Esophagus muscularis mucosa (tissue), 4 donors: ENCODE measurements at regions not wholly inside any gene's neighbourhood (a gene's known extent, or its start where the extent isn't known, plus 50 kb on each side); places are given as distances from the start of the nearest gene placed in this dataset.

Source experiments
- DNase-seq: peaks from one replicate; pipeline ENCODE4 v3.0.0-alpha.2; 2017; ENCODE audit errors: extremely low spot score
- H3K27ac ChIP-seq, 4 donors: fragments of 200-600 bp; sonication (generic); replicated peaks in 1 of 4; 1 replicate in 3 of 4; 2 replicates in 1 of 4; pipeline ENCODE4 v1.5.1; 2016 to 2019; ENCODE audit warnings: mild to moderate bottlenecking in 1 of 4
- H3K27me3 ChIP-seq, 4 donors: fragments of 200-600 bp; sonication (generic); one replicate each; pipeline versions ENCODE4 v1.5.1 to v1.6.0; 2016 to 2019
- H3K36me3 ChIP-seq, 4 donors: fragments of 200-600 bp; sonication (generic); one replicate each; pipeline ENCODE4 v1.5.1; 2016 to 2019
- H3K4me1 ChIP-seq, 4 donors: fragments of 200-600 bp; sonication (generic); one replicate each; pipeline ENCODE4 v1.5.1; 2016 to 2019
- H3K4me3 ChIP-seq, 4 donors: fragments of 200-600 bp; sonication (generic); 1 replicate in 2 of 4; 2 replicates in 2 of 4; pipeline ENCODE4 v1.5.1; 2016 to 2019; ENCODE audit warnings: mild to moderate bottlenecking in 4 of 4, moderate library complexity in 1 of 4
- H3K9me3 ChIP-seq, 4 donors: fragments of 200-600 bp; sonication (generic); 1 replicate in 3 of 4; 2 replicates in 1 of 4; pipeline ENCODE4 v1.5.1; 2016 to 2019
- EP300 ChIP-seq: sonication (generic); formaldehyde crosslinking; IDR thresholded peaks from one replicate; pipeline ENCODE4 v1.6.1; 2017; ENCODE audit warnings: antibody characterized with exemption
- POLR2A ChIP-seq: fragments of 450-650 bp; IDR thresholded peaks from one replicate; pipeline ENCODE4 v1.6.1; 2017; ENCODE audit warnings: antibody characterized with exemption, moderate library complexity, mild to moderate bottlenecking, low read depth
- POLR2AphosphoS5 ChIP-seq, 2 donors: sonication (generic); formaldehyde crosslinking; IDR thresholded peaks; one replicate each; pipeline ENCODE4 v1.6.1; 2017; ENCODE audit warnings: antibody characterized with exemption in 2 of 2
- WGBS: methylation state at CpG from one replicate; pipeline ENCODE4 v1.1.5; 2018; 5-methylcytosine and 5-hydroxymethylcytosine counted together
- intact Hi-C: fragments of 100-400 bp; cut with DNase I; formaldehyde crosslinking; loops from one replicate; pipeline ENCODE4 v1.15.1; 2023
- TF ChIP-seq, protein P1 (sequence below), 3 experiments: fragments of 200-600 bp in 2 of 3; fragments of 450-650 bp in 1 of 3; sonication (generic) in 2 of 3; IDR thresholded peaks; one replicate each; pipeline ENCODE4 v1.5.1; 2017 to 2019; ENCODE audit warnings: antibody characterized with exemption in 3 of 3, mild to moderate bottlenecking in 2 of 3, moderate library complexity in 1 of 3

DNA sequence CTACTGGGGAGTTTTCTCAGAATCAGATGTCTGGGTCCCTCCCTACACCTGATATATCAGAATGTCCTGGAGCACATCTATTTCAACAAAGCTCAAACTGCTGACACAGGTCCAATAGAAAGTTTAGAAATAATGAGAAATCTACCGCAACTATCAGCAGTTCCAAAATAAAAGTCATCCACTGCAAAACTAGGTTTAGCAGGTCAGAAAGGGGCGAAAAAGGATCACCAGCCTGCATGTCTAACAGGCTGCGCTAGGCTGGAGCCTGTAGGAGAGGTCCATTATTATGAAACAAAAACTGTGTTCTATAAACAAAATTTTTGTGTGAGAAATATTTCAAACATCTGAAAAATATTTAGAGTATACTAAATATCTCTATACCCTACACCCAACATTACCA lies 84.1 kb upstream of the RNF38 start:
- intact Hi-C loops: loop anchor here (10.0 kb wide), 1 partner anchor 81 kb away; no protein-coding TSS in a partner anchor
- Histone ChIP-seq H3K36me3 (no peaks in the 10 kb centered on the region), H3K4me1 (peaks cover 31 to 73% (median 58%) of the 10 kb centered on the region in 4 donors), H3K9me3 (no peaks in the 10 kb centered on the region), H3K27me3 (no peaks in the 10 kb centered on the region), H3K4me3 (no peak overlapping the region), H3K27ac (no peak overlapping the region)
- TF ChIP-seq, protein P1, sequence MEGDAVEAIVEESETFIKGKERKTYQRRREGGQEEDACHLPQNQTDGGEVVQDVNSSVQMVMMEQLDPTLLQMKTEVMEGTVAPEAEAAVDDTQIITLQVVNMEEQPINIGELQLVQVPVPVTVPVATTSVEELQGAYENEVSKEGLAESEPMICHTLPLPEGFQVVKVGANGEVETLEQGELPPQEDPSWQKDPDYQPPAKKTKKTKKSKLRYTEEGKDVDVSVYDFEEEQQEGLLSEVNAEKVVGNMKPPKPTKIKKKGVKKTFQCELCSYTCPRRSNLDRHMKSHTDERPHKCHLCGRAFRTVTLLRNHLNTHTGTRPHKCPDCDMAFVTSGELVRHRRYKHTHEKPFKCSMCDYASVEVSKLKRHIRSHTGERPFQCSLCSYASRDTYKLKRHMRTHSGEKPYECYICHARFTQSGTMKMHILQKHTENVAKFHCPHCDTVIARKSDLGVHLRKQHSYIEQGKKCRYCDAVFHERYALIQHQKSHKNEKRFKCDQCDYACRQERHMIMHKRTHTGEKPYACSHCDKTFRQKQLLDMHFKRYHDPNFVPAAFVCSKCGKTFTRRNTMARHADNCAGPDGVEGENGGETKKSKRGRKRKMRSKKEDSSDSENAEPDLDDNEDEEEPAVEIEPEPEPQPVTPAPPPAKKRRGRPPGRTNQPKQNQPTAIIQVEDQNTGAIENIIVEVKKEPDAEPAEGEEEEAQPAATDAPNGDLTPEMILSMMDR (IDR thresholded peaks at IDR 0.05): no peak
- TF ChIP-seq POLR2AphosphoS5 (IDR thresholded peaks at IDR 0.05): no peak
- DNase-seq: no peak
- WGBS: 93% methylated on average over 3 of the region's 3 CpGs

DNA sequence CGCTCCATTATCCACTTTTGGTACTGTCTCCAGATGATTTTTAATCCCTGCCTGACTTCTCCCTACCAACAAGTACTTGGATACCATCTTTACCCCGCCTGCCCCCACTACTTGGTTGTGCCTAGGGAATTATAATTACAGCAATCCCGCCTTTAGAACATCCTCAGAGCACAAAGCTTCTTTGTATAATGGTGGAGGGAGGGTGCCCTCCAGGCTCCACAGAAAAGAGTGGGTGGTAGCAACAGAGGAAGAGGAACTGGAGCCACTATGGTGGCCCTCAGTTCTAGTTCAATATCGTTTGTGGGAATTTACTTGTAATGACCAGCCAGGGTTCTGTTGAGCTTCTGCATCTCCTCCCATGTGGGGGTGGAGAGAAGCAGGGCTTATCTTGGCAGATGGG lies 79.0 kb upstream of the RNF38 start:
- H3K9me3 ChIP-seq: no peaks in the 10 kb centered on the region
- 66% methylated on average over 4 of the region's 4 CpGs for WGBS
- no peak overlapping the region for H3K27ac ChIP-seq
- DNase-seq: no peak
- no peaks in the 10 kb centered on the region for H3K27me3 ChIP-seq
- TF ChIP-seq POLR2A (no peak), POLR2AphosphoS5 (IDR thresholded peaks at IDR 0.05) (no peak), EP300 (no peak)
- TF ChIP-seq, protein P1 (IDR thresholded peaks at IDR 0.05): no peak
- no peak overlapping the region for H3K4me3 ChIP-seq
- peaks cover 15 to 36% (median 28%) of the 10 kb centered on the region in 4 donors for H3K4me1 ChIP-seq
- H3K36me3 ChIP-seq: no peaks in the 10 kb centered on the region
- intact Hi-C loops: no loop called here

DNA sequence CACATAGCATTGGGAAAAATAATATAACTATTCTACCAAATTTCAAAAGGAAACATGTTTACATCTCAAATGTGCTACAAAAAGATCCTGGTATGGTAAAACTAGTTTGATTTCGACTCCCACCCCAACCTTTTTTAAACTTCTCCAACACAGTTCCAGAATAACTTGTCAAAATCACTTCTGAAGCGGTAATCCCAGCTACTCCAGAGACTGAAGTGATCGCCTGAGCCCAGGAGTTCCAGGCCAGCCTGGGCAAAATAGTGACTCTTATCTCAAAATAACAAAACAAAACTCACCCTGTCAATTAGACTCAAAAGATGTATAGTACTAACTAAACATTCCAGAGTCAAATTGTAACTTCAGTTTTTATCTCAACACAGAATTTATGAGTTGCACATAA lies 71.3 kb upstream of the RNF38 start:
- WGBS: 68% methylated on average over 3 of the region's 3 CpGs
- Histone ChIP-seq H3K4me1 (peaks cover 10 to 19% (median 14%) of the 10 kb centered on the region in 4 donors), H3K36me3 (no peaks in the 10 kb centered on the region), H3K27me3 (no peaks in the 10 kb centered on the region), H3K4me3 (peak overlapping the region in 3 of 4 donors; percentile 38 to 50 (median 42)), H3K9me3 (no peaks in the 10 kb centered on the region), H3K27ac (peak overlapping the region; percentile 65 to 75 (median 68))
- DNase-seq: no peak
- TF ChIP-seq POLR2A (no peak), EP300 (no peak), POLR2AphosphoS5 (IDR thresholded peaks at IDR 0.05) (no peak)
- TF ChIP-seq, protein P1 (IDR thresholded peaks at IDR 0.05): no peak
- intact Hi-C loops: no loop called here

DNA sequence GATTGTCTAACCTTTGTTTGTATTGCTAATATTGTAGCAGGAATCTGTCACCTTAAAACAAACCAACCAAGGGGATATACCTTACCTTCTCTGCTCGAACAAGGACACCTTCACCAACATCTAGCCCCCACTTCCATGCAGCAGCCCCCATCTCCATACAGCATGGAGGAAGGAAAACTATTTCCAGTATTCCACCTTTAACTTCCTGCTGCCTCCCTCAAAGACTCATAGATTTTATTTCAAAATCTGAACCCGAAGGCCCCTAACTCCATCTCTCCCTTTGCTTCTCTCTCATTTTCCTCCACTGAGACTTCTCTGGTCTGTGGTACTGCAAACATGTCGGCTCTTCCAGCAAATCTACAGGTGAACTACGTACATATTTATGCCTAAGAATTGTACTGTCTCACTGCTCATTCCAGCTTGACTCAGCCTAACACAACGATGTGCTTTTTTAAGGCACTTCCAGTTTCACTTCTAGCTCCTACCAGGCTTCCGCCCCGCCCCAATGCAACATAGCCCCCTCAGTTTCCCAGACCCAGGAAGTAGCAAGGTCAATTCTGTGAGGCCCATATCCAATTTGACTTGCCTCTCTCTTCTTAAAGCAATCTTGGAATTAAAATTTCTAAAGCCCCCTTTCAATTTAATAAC lies 70.7 kb upstream of the RNF38 start:
- 31% methylated on average over 7 of the region's 7 CpGs for WGBS
- TF ChIP-seq POLR2AphosphoS5 (IDR thresholded peaks at IDR 0.05) (peak; percentile 17 to 29), EP300 (no peak)
- H3K27ac ChIP-seq: peak overlapping the region; percentile 65 to 75 (median 68)
- peaks cover 10 to 19% (median 14%) of the 10 kb centered on the region in 4 donors for H3K4me1 ChIP-seq
- no peaks in the 10 kb centered on the region for H3K36me3 ChIP-seq
- H3K9me3 ChIP-seq: no peaks in the 10 kb centered on the region
- H3K4me3 ChIP-seq: peak overlapping the region; percentile 29 to 50 (median 40)
- DNase-seq: no peak
- intact Hi-C loops: no loop called here
- no peaks in the 10 kb centered on the region for H3K27me3 ChIP-seq

DNA sequence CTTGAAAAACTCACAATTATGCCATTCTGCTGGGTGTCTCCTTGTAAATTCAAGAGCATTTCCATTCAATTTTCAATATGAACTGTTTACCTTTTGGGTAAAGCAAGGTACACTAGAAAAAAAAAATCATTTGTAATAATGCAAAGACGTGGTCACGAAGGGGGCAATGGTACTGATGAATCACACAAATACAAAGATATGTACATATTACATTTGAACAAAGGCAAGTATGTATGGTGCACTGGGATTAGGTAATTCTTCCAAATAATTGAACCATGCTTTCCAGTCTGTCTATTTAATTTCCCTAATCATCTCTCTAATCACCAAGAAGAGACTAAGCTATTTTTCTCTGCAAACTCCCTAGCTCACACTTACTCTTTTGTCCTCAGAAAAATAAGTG lies 63.4 kb upstream of the RNF38 start:
- Histone ChIP-seq H3K27ac (no peak overlapping the region), H3K36me3 (peaks cover 0 to 1% (median 0%) of the 10 kb centered on the region in 4 donors), H3K27me3 (no peaks in the 10 kb centered on the region), H3K4me1 (peaks cover 14 to 22% (median 18%) of the 10 kb centered on the region in 4 donors), H3K9me3 (no peaks in the 10 kb centered on the region), H3K4me3 (no peak overlapping the region)
- whole genome bisulfite sequencing: 97% methylated on average over 2 of the region's 2 CpGs
- TF ChIP-seq, protein P1 (IDR thresholded peaks at IDR 0.05): no peak
- TF ChIP-seq POLR2AphosphoS5 (IDR thresholded peaks at IDR 0.05) (no peak), EP300 (no peak), POLR2A (no peak)
- intact Hi-C loops: no loop called here
- DNase-seq: no peak
